RWPE1 (cell line): ENCODE measurements at regions not wholly inside any gene's neighbourhood (a gene's known extent, or its start where the extent isn't known, plus 50 kb on each side); places are given as distances from the start of the nearest gene placed in this dataset.

Experiments used
- CTCF ChIA-PET: fragments of 350-600 bp; sonication (Branson Sonifier 250); formaldehyde crosslinking; extraction: SDS; loops from one replicate; lab custom pipeline; 2021; lab: Yijun Ruan, JAX
- POLR2A ChIA-PET: fragments of 400-600 bp; formaldehyde crosslinking; extraction: SDS; loops from one replicate; lab custom pipeline; 2020; ENCODE audit warnings: antibody characterized with exemption; ENCODE audit not compliant: low non-redundant PET; lab: Yijun Ruan, JAX
- DNase-seq: peaks from one replicate; pipeline ENCODE4 v3.0.0; 2012; ENCODE audit warnings: low spot score
- H3K27ac ChIP-seq: fragments of 450-650 bp; 2 replicates; pipeline ENCODE4 v1.5.1; 2017
- CTCF ChIP-seq: fragments of 450-650 bp; conservative IDR thresholded peaks from 2 replicates; pipeline ENCODE4 v1.5.1; 2017; ENCODE audit warnings: low read depth, mild to moderate bottlenecking

- ChIA-PET POLR2A (no interaction called here), CTCF (no interaction called here)
- TF ChIP-seq CTCF = no peak
Measured at GRCh38 chr3:34323517-34323916, 525.1 kb downstream of the PDCD6IP start.

GRCh38 chr3:34346656-34347055 is 548.2 kb downstream of the PDCD6IP start:
- POLR2A ChIA-PET = no interaction called here
- H3K27ac ChIP-seq = no peak overlapping the region
- CTCF ChIA-PET = interaction anchor here (0.6 kb wide), 1 partner anchor 1562 kb away, joined by 3 read pairs; no protein-coding TSS in a partner anchor
- no peak for TF ChIP-seq CTCF
- DNase-seq = no peak

More at GRCh38 chr3:34323517-34323916, 525.1 kb downstream of the PDCD6IP start:
- DNase-seq = no peak
- no peak overlapping the region for H3K27ac ChIP-seq

GRCh38 chr3:34351882-34352777 is 553.7 kb downstream of the PDCD6IP start:
- H3K27ac ChIP-seq = no peak overlapping the region
- TF ChIP-seq CTCF = no peak
- POLR2A ChIA-PET = no interaction called here
- CTCF ChIA-PET = no interaction called here
- no peak for DNase-seq

- no peak overlapping the region for H3K27ac ChIP-seq
- POLR2A ChIA-PET = no interaction called here
- TF ChIP-seq CTCF = no peak
- CTCF ChIA-PET = no interaction called here
- no peak for DNase-seq
Measured at GRCh38 chr3:34352778-34353331, 554.4 kb downstream of the PDCD6IP start.

GRCh38 chr3:34357461-34357860 is 559.0 kb downstream of the PDCD6IP start:
- no peak for TF ChIP-seq CTCF
- ChIA-PET CTCF (interaction anchor here (1.2 kb wide), 1 partner anchor 14 kb away, joined by 3 read pairs; no protein-coding TSS in a partner anchor), POLR2A (no interaction called here)
- DNase-seq = no peak
- H3K27ac ChIP-seq = no peak overlapping the region

GRCh38 chr3:34359064-34359463 is 560.6 kb downstream of the PDCD6IP start:
- no peak for TF ChIP-seq CTCF
- POLR2A ChIA-PET = no interaction called here

More at GRCh38 chr3:34359064-34359463, 560.6 kb downstream of the PDCD6IP start:
- CTCF ChIA-PET = no interaction called here
- no peak for DNase-seq
- H3K27ac ChIP-seq = no peak overlapping the region
